K562 (cell line): ENCODE measurements at regions not wholly inside any gene's neighbourhood (a gene's known extent, or its start where the extent isn't known, plus 50 kb on each side); places are given as distances from the start of the nearest gene placed in this dataset.

Experiments
- ATF2 ChIP-seq: sonication (generic); formaldehyde crosslinking; IDR thresholded peaks from 2 replicates; pipeline ENCODE4 v1.8.1; 2022; ENCODE audit warnings: missing genetic modification reagents
- ATF3 ChIP-seq, 2 experiments: fragments of 450-650 bp in 1 of 2; sonication (generic) in 1 of 2; formaldehyde crosslinking in 1 of 2; IDR thresholded peaks in 1 of 2; conservative IDR thresholded peaks in 1 of 2; 2 replicates each; pipeline versions ENCODE4 v1.6.1 to v1.8.1; 2016 to 2023; ENCODE audit warnings: mild to moderate bottlenecking in 2 of 2, moderate library complexity in 2 of 2, inconsistent platforms in 1 of 2, missing genetic modification reagents in 1 of 2
- BCLAF1 ChIP-seq, 2 experiments: fragments of 450-650 bp in 1 of 2; IDR thresholded peaks; 2 replicates each; pipeline ENCODE4 v1.6.1; 2011 to 2017; ENCODE audit warnings: low read depth in 2 of 2, antibody characterized with exemption in 1 of 2, borderline replicate concordance in 1 of 2, low read length in 1 of 2, mild to moderate bottlenecking in 1 of 2, mixed read lengths in 1 of 2; ENCODE audit not compliant: control insufficient read depth in 1 of 2
- DNMT1 ChIP-seq: fragments of 450-650 bp; IDR thresholded peaks from 2 replicates; pipeline ENCODE4 v1.6.1; 2016; ENCODE audit warnings: antibody characterized with exemption, mild to moderate bottlenecking
- EP300 ChIP-seq: IDR thresholded peaks from 2 replicates; pipeline ENCODE4 v1.6.1; 2012; ENCODE audit warnings: low read length, improper control_type of control experiment
- FOS ChIP-seq: IDR thresholded peaks from 3 replicates; pipeline ENCODE4 v1.6.1; 2011; ENCODE audit not compliant: insufficient read length; ENCODE audit errors: extremely low read depth
- FOSL1 ChIP-seq: fragments of 200-800 bp; sonication (Bioruptor generic); conservative IDR thresholded peaks from 2 replicates; pipeline ENCODE4 v1.6.1; 2016; ENCODE audit warnings: missing genetic modification characterization, missing compliant biosample characterization
- GABPA ChIP-seq: fragments of 200-800 bp; sonication (Bioruptor generic); conservative IDR thresholded peaks from 2 replicates; pipeline ENCODE4 v1.6.1; 2016; ENCODE audit warnings: low read depth, missing genetic modification characterization, missing compliant biosample characterization
- MTA3 ChIP-seq: fragments of 450-650 bp; formaldehyde crosslinking; IDR thresholded peaks from 2 replicates; pipeline ENCODE4 v1.6.1; 2017; ENCODE audit warnings: mild to moderate bottlenecking, borderline replicate concordance
- MYC ChIP-seq, 2 experiments: fragments of 250-450 bp in 1 of 2; sonication (Bioruptor Pico) in 1 of 2; IDR thresholded peaks; 2 replicates each; pipeline versions ENCODE4 v1.5.1 to v1.6.1; 2012 to 2021; ENCODE audit warnings: low read depth in 2 of 2, borderline replicate concordance in 1 of 2, improper control_type of control experiment in 1 of 2, low read length in 1 of 2, mild to moderate bottlenecking in 1 of 2, moderate library complexity in 1 of 2
- NCOA2 ChIP-seq, 2 experiments: fragments of 450-650 bp; IDR thresholded peaks; 2 replicates each; pipeline ENCODE4 v1.6.1; 2018; ENCODE audit warnings: mild to moderate bottlenecking in 2 of 2, moderate library complexity in 1 of 2; ENCODE audit not compliant: partially characterized antibody in 2 of 2
- NELFE ChIP-seq: IDR thresholded peaks from 2 replicates; pipeline ENCODE4 v1.6.1; 2011; ENCODE audit warnings: mild to moderate bottlenecking; ENCODE audit not compliant: insufficient read depth, insufficient read length
- PHTF2 ChIP-seq: fragments of 250-450 bp; sonication (Bioruptor Pico); IDR thresholded peaks from 2 replicates; pipeline ENCODE4 v1.5.0; 2021; ENCODE audit warnings: mild to moderate bottlenecking
- SAP30 ChIP-seq: fragments of 200-600 bp; sonication (generic); IDR thresholded peaks from 2 replicates; pipeline ENCODE4 v1.6.1; 2012; ENCODE audit warnings: borderline replicate concordance, low read depth, mild to moderate bottlenecking, moderate library complexity, low read length, control low read depth, inconsistent platforms; ENCODE audit not compliant: insufficient read depth, poor library complexity, severe bottlenecking
- ZNF282 ChIP-seq: sonication (generic); formaldehyde crosslinking; IDR thresholded peaks from 2 replicates; pipeline ENCODE4 v1.8.1; 2023; ENCODE audit warnings: missing genetic modification reagents
- ZNF551 ChIP-seq: fragments of 250-450 bp; sonication (Bioruptor Pico); IDR thresholded peaks from 2 replicates; pipeline ENCODE4 v1.5.0; 2021; ENCODE audit warnings: mild to moderate bottlenecking, moderate library complexity
- ZNF57 ChIP-seq: fragments of 450-650 bp; formaldehyde crosslinking; IDR thresholded peaks from 2 replicates; pipeline ENCODE4 v1.4.0; 2020; ENCODE audit warnings: mild to moderate bottlenecking, moderate library complexity
- ZNF584 ChIP-seq: fragments of 200-800 bp; sonication (Bioruptor generic); IDR thresholded peaks from 2 replicates; pipeline ENCODE4 v1.6.1; 2016; ENCODE audit warnings: low read depth, mild to moderate bottlenecking, missing genetic modification characterization, missing compliant biosample characterization
- ZNF75A ChIP-seq: fragments of 450-650 bp; formaldehyde crosslinking; IDR thresholded peaks from 2 replicates; pipeline ENCODE4 v1.4.0; 2020; ENCODE audit warnings: mild to moderate bottlenecking
- ZNF764 ChIP-seq: fragments of 250-450 bp; sonication (Bioruptor Pico); IDR thresholded peaks from 2 replicates; pipeline ENCODE4 v1.4.0; 2020; ENCODE audit warnings: low read depth, mild to moderate bottlenecking, moderate library complexity

GRCh38 chr6:86685230-86685797 is 252.0 kb upstream of the HTR1E start (continued):
- TF ChIP-seq BCLAF1 (IDR thresholded peaks at IDR 0.05; ENCODE audit: borderline replicate concordance in 1 of 2, control insufficient read depth in 1 of 2, low read depth in 2 of 2, low read length in 1 of 2): no peak
- TF ChIP-seq PHTF2 (CRISPR knock-in tag): 0 out of 2 replicates have a peak, but pooled peaks have one; percentile 33
- peak in 1 of 2 experiments; percentile 19 for TF ChIP-seq NCOA2 (IDR thresholded peaks at IDR 0.05; ENCODE audit: partially characterized antibody in 2 of 2)
- peak; percentile 6 for TF ChIP-seq FOS
- TF ChIP-seq ZNF57: no peak
- TF ChIP-seq ATF2 (CRISPR knock-in tag): no peak
- TF ChIP-seq MTA3: 0 out of 2 replicates have a peak, but pooled peaks have one; percentile 24
- no peak for TF ChIP-seq ZNF551 (CRISPR knock-in tag)
- TF ChIP-seq ZNF764 (CRISPR knock-in tag): no peak
- TF ChIP-seq MYC (IDR thresholded peaks at IDR 0.05; ENCODE audit: low read depth, low read length): 0 out of 2 replicates have a peak, but pooled peaks have one; percentile 16
- TF ChIP-seq MYC (CRISPR knock-in tag; IDR thresholded peaks at IDR 0.05; ENCODE audit: borderline replicate concordance, low read depth): no peak
- TF ChIP-seq NELFE: no peak
- peak; percentile 97 for TF ChIP-seq FOSL1 (tag)
- TF ChIP-seq ATF3 (IDR thresholded peaks at IDR 0.05): peak; percentile 82
- TF ChIP-seq ATF3 (CRISPR knock-in tag; conservative IDR thresholded peaks at IDR 0.05): no peak
- TF ChIP-seq DNMT1: no peak
- TF ChIP-seq ZNF282: no peak
- no peak for TF ChIP-seq GABPA (tag)
- no peak for TF ChIP-seq SAP30
- TF ChIP-seq ZNF584: no peak
- no peak for TF ChIP-seq ZNF75A
- TF ChIP-seq EP300: peak; percentile 57; the same call in 1 of the 2 replicates
